WTC11 (cell line): ENCODE measurements at regions not wholly inside any gene's neighbourhood (a gene's known extent, or its start where the extent isn't known, plus 50 kb on each side); places are given as distances from the start of the nearest gene placed in this dataset.

Source experiments
- ATAC-seq: fragments of 200-7000 bp; cut with Tn5 transposase; 2 replicates; pipeline ENCODE4 v1.10.0; 2021; ENCODE audit warnings: mild to moderate bottlenecking, moderate library complexity
- CTCF ChIA-PET: fragments of 300-600 bp; sonication (Branson Sonifier 250); formaldehyde crosslinking; loops from one replicate; lab custom pipeline; 2021; ENCODE audit warnings: antibody characterized with exemption; lab: Charles Lee
- POLR2A ChIA-PET: fragments of 350-600 bp; sonication (Branson Sonifier 250); formaldehyde crosslinking; loops from one replicate; lab custom pipeline; 2021; ENCODE audit warnings: antibody characterized with exemption; lab: Charles Lee
- DNase-seq: peaks from one replicate; pipeline ENCODE4 v3.0.0; 2021; ENCODE audit warnings: low spot score
- H3K27ac Mint-ChIP-seq: 2 replicates; pipeline ENCODE4 v1.8.0; 2021; ENCODE audit warnings: mixed read lengths
- H3K27me3 Mint-ChIP-seq: 2 replicates; pipeline ENCODE4 v1.8.0; 2021; ENCODE audit warnings: low read depth, mild to moderate bottlenecking, moderate library complexity, mixed read lengths
- H3K36me3 Mint-ChIP-seq: 2 replicates; pipeline ENCODE4 v1.8.0; 2021; ENCODE audit warnings: mixed read lengths
- H3K4me1 Mint-ChIP-seq: 2 replicates; pipeline ENCODE4 v1.8.0; 2022; ENCODE audit warnings: mixed read lengths
- H3K4me3 Mint-ChIP-seq: 2 replicates; pipeline ENCODE4 v1.8.0; 2021; ENCODE audit warnings: mild to moderate bottlenecking, moderate library complexity, mixed read lengths
- H3K9me3 Mint-ChIP-seq: 2 replicates; pipeline ENCODE4 v1.8.0; 2021; ENCODE audit warnings: mixed read lengths
- ELF4 ChIP-seq: sonication (generic); formaldehyde crosslinking; IDR thresholded peaks from 2 replicates; pipeline ENCODE4 v1.8.1; 2022; ENCODE audit warnings: low read depth, mild to moderate bottlenecking, moderate library complexity, missing genetic modification reagents
- ESRRA ChIP-seq: sonication (generic); formaldehyde crosslinking; IDR thresholded peaks from 2 replicates; pipeline ENCODE4 v1.8.1; 2022; ENCODE audit warnings: mild to moderate bottlenecking, missing genetic modification reagents, borderline replicate concordance
- GABPB1 ChIP-seq: sonication (generic); formaldehyde crosslinking; IDR thresholded peaks from 2 replicates; pipeline ENCODE4 v1.8.1; 2023; ENCODE audit warnings: mild to moderate bottlenecking, missing genetic modification reagents
- GTF2I ChIP-seq: fragments of 250-450 bp; sonication (Bioruptor Pico); conservative IDR thresholded peaks from 2 replicates; pipeline ENCODE4 v1.4.0; 2021; ENCODE audit warnings: mild to moderate bottlenecking
- IRF2 ChIP-seq: sonication (generic); formaldehyde crosslinking; IDR thresholded peaks from 2 replicates; pipeline ENCODE4 v1.8.0; 2022; ENCODE audit warnings: low read depth, missing genetic modification reagents, borderline replicate concordance
- KAT7 ChIP-seq: sonication (generic); formaldehyde crosslinking; IDR thresholded peaks from 2 replicates; pipeline ENCODE4 v1.8.1; 2023; ENCODE audit warnings: missing genetic modification reagents, mild to moderate bottlenecking, borderline replicate concordance
- MXD4 ChIP-seq: fragments of 250-450 bp; sonication (Bioruptor Pico); IDR thresholded peaks from 2 replicates; pipeline ENCODE4 v1.8.0; 2021; ENCODE audit warnings: mild to moderate bottlenecking, moderate library complexity, borderline replicate concordance
- NFYB ChIP-seq: sonication (generic); formaldehyde crosslinking; conservative IDR thresholded peaks from 2 replicates; pipeline ENCODE4 v1.8.0; 2022; ENCODE audit warnings: low read depth, missing genetic modification reagents
- RORB ChIP-seq: fragments of 250-450 bp; sonication (Bioruptor Pico); IDR thresholded peaks from 2 replicates; pipeline ENCODE4 v1.9.0; 2021; ENCODE audit warnings: mild to moderate bottlenecking
- SP1 ChIP-seq: sonication (generic); formaldehyde crosslinking; conservative IDR thresholded peaks from 2 replicates; pipeline ENCODE4 v1.8.1; 2022; ENCODE audit warnings: missing genetic modification reagents
- TEAD1 ChIP-seq: sonication (generic); formaldehyde crosslinking; IDR thresholded peaks from 2 replicates; pipeline ENCODE4 v1.8.0; 2022; ENCODE audit warnings: mild to moderate bottlenecking, missing genetic modification reagents
- ZBTB21 ChIP-seq: sonication (generic); formaldehyde crosslinking; IDR thresholded peaks from 2 replicates; pipeline ENCODE4 v1.8.1; 2023; ENCODE audit warnings: mild to moderate bottlenecking, missing genetic modification reagents, borderline replicate concordance
- ZNF232 ChIP-seq: sonication (generic); formaldehyde crosslinking; IDR thresholded peaks from 2 replicates; pipeline ENCODE4 v1.8.0; 2022; ENCODE audit warnings: mild to moderate bottlenecking, missing genetic modification reagents
- ZNF396 ChIP-seq: fragments of 250-450 bp; sonication (Bioruptor Pico); IDR thresholded peaks from 2 replicates; pipeline ENCODE4 v1.8.0; 2021; ENCODE audit warnings: mild to moderate bottlenecking, moderate library complexity, borderline replicate concordance
- ZNF671 ChIP-seq: fragments of 250-450 bp; sonication (Bioruptor Pico); IDR thresholded peaks from 2 replicates; pipeline ENCODE4 v1.8.0; 2021; ENCODE audit warnings: mild to moderate bottlenecking
- TF ChIP-seq, protein P1 (sequence below): sonication (generic); formaldehyde crosslinking; IDR thresholded peaks from 2 replicates; pipeline ENCODE4 v1.8.0; 2022; ENCODE audit warnings: mild to moderate bottlenecking, missing genetic modification reagents
- TF ChIP-seq, protein P2 (sequence below): sonication (generic); formaldehyde crosslinking; conservative IDR thresholded peaks from 2 replicates; pipeline ENCODE4 v1.8.1; 2023; ENCODE audit warnings: mild to moderate bottlenecking, low read depth, missing genetic modification reagents, moderate library complexity
- TF ChIP-seq, protein P3 (sequence below): sonication (generic); formaldehyde crosslinking; IDR thresholded peaks from 2 replicates; pipeline ENCODE4 v1.8.0; 2023; ENCODE audit warnings: missing genetic modification reagents, mild to moderate bottlenecking, borderline replicate concordance

DNA sequence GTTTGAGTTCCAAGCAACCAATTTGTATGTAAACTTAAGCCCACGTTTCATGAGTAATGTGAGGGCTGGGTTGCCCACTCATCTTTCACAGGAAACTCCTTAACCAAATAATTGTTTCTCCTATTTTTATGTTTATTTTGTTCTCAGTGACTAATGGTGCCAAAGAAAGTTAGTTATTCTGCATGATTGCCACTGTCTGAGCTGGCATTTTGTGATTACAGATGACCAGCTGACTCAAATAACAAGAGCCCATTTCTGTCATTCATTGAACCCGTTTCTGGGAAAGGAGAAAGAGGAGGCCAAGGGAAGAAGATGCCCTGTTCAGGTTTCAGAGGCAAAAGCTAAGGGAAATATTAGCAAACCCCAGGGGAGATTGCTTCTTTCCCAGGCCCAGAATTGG lies 186.9 kb upstream of the MYO3A start:
- DNase-seq (no peak), ATAC-seq (no peak)
- POLR2A ChIA-PET: no interaction called here
- Mint-ChIP-seq H3K36me3 (no peaks in the 10 kb centered on the region), H3K27ac (no peak overlapping the region), H3K4me3 (no peak overlapping the region), H3K27me3 (no peaks in the 10 kb centered on the region), H3K9me3 (no peaks in the 10 kb centered on the region), H3K4me1 (peaks cover 11% of the 10 kb centered on the region)
- no peak for TF ChIP-seq KAT7 (CRISPR knock-in tag)
- TF ChIP-seq MXD4 (CRISPR knock-in tag): no peak
- TF ChIP-seq, protein P1, sequence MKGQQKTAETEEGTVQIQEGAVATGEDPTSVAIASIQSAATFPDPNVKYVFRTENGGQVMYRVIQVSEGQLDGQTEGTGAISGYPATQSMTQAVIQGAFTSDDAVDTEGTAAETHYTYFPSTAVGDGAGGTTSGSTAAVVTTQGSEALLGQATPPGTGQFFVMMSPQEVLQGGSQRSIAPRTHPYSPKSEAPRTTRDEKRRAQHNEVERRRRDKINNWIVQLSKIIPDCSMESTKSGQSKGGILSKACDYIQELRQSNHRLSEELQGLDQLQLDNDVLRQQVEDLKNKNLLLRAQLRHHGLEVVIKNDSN: no peak
- no peak for TF ChIP-seq ZBTB21 (CRISPR knock-in tag)
- no peak for TF ChIP-seq RORB (CRISPR knock-in tag)
- TF ChIP-seq ZNF396 (CRISPR knock-in tag): no peak
- TF ChIP-seq NFYB (CRISPR knock-in tag): no peak
- CTCF ChIA-PET: interaction anchor here (2.1 kb wide), 1 partner anchor 11 kb away, joined by 6 read pairs; no protein-coding TSS in a partner anchor

DNA sequence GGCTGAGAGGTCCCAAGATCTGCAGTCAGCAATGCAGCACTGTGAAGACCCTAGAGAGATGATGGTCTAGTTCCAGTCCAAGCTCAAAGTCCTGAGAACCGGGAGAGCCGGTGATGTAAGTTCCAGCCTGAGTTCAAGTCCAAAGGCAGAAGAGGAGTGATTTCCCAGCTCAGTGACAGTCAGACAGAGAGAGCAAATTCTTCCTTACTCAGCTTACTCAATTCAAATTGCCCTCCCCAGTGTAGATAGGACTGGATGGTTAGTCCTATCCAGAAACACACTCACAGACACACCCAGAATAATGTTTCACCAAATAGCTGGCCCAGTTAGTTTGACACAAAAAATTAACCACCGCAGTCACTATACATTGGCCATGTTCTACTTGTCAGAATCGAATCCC lies 185.5 kb upstream of the MYO3A start:
- ChIA-PET POLR2A (no interaction called here), CTCF (interaction anchor here (1.2 to 2.1 kb wide), 2 partner anchors 9 to 72 kb away, joined by 3 to 6 read pairs; no protein-coding TSS in a partner anchor)
- Mint-ChIP-seq H3K4me1 (peaks cover 11% of the 10 kb centered on the region), H3K27me3 (no peaks in the 10 kb centered on the region), H3K9me3 (no peaks in the 10 kb centered on the region), H3K4me3 (no peak overlapping the region), H3K36me3 (no peaks in the 10 kb centered on the region), H3K27ac (no peak overlapping the region)
- TF ChIP-seq, protein P2, sequence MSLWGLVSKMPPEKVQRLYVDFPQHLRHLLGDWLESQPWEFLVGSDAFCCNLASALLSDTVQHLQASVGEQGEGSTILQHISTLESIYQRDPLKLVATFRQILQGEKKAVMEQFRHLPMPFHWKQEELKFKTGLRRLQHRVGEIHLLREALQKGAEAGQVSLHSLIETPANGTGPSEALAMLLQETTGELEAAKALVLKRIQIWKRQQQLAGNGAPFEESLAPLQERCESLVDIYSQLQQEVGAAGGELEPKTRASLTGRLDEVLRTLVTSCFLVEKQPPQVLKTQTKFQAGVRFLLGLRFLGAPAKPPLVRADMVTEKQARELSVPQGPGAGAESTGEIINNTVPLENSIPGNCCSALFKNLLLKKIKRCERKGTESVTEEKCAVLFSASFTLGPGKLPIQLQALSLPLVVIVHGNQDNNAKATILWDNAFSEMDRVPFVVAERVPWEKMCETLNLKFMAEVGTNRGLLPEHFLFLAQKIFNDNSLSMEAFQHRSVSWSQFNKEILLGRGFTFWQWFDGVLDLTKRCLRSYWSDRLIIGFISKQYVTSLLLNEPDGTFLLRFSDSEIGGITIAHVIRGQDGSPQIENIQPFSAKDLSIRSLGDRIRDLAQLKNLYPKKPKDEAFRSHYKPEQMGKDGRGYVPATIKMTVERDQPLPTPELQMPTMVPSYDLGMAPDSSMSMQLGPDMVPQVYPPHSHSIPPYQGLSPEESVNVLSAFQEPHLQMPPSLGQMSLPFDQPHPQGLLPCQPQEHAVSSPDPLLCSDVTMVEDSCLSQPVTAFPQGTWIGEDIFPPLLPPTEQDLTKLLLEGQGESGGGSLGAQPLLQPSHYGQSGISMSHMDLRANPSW (CRISPR knock-in tag): no peak
- TF ChIP-seq GABPB1: no peak
- TF ChIP-seq ELF4 (CRISPR knock-in tag): no peak
- TF ChIP-seq, protein P3, sequence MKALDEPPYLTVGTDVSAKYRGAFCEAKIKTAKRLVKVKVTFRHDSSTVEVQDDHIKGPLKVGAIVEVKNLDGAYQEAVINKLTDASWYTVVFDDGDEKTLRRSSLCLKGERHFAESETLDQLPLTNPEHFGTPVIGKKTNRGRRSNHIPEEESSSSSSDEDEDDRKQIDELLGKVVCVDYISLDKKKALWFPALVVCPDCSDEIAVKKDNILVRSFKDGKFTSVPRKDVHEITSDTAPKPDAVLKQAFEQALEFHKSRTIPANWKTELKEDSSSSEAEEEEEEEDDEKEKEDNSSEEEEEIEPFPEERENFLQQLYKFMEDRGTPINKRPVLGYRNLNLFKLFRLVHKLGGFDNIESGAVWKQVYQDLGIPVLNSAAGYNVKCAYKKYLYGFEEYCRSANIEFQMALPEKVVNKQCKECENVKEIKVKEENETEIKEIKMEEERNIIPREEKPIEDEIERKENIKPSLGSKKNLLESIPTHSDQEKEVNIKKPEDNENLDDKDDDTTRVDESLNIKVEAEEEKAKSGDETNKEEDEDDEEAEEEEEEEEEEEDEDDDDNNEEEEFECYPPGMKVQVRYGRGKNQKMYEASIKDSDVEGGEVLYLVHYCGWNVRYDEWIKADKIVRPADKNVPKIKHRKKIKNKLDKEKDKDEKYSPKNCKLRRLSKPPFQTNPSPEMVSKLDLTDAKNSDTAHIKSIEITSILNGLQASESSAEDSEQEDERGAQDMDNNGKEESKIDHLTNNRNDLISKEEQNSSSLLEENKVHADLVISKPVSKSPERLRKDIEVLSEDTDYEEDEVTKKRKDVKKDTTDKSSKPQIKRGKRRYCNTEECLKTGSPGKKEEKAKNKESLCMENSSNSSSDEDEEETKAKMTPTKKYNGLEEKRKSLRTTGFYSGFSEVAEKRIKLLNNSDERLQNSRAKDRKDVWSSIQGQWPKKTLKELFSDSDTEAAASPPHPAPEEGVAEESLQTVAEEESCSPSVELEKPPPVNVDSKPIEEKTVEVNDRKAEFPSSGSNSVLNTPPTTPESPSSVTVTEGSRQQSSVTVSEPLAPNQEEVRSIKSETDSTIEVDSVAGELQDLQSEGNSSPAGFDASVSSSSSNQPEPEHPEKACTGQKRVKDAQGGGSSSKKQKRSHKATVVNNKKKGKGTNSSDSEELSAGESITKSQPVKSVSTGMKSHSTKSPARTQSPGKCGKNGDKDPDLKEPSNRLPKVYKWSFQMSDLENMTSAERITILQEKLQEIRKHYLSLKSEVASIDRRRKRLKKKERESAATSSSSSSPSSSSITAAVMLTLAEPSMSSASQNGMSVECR (CRISPR knock-in tag): no peak
- no peak for TF ChIP-seq GTF2I (CRISPR knock-in tag)
- no peak for TF ChIP-seq ESRRA (CRISPR knock-in tag)
- no peak for TF ChIP-seq ZNF232 (CRISPR knock-in tag)
- TF ChIP-seq TEAD1 (CRISPR knock-in tag): no peak
- TF ChIP-seq ZNF671: no peak
- TF ChIP-seq SP1 (CRISPR knock-in tag): no peak
- TF ChIP-seq, protein P1: no peak
- no peak for TF ChIP-seq NFYB (CRISPR knock-in tag)
- TF ChIP-seq KAT7 (CRISPR knock-in tag): no peak
- TF ChIP-seq IRF2 (CRISPR knock-in tag): no peak
- DNase-seq (no peak), ATAC-seq (no peak)
